GM18505 (cell line): ENCODE measurements at regions not wholly inside any gene's neighbourhood (a gene's known extent, or its start where the extent isn't known, plus 50 kb on each side); places are given as distances from the start of the nearest gene placed in this dataset.

Experiments used
- ATAC-seq: cut with Tn5 transposase; IDR thresholded peaks from one replicate; pipeline ENCODE4 v1.9.1; 2021; ENCODE audit not compliant: unreplicated experiment
- POLR2A ChIP-seq: IDR thresholded peaks from 4 replicates; pipeline ENCODE4 v1.6.1; 2011; ENCODE audit warnings: borderline replicate concordance; ENCODE audit not compliant: insufficient read depth, insufficient read length; ENCODE audit errors: extremely low read depth

DNA sequence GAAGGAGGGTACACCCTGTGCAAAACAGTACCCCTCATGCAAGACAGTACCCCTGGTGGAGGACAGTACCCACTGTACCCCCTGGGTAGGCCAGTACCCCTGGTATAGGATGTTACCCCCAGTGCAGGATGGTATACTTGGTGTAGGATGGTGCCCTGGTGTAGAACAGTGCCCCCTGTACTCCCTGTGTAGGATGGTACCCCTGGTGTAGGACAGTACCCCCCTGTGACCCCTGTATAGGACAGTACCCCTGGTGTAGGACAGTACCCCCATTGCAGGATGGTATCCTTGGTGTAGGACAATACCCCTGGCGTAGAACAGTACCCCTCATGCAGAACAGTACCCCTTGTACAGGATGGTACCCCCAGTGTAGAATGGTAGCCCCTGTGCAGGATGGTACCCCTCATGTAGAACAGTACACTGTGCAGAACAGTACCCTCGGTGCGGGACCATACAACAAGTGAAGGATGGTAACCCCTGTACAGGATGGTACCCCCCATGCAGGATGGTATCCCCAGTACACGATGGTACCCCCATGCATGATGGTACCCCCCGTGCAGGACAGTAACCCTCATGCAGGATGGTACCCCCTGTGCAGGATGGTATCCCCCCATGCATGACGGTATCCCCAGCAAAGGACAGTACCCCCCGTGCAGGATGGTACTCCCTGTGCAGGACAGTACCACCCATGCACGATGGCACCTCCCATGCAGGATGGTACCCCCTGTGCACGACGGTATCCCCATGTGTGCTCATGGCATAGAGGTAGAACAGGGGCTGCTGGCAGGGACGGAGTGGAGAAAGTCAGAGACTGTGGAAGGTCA is 248.0 kb downstream of the DCDC2C start:
- no peak for ATAC-seq
- TF ChIP-seq POLR2A = no peak

DNA sequence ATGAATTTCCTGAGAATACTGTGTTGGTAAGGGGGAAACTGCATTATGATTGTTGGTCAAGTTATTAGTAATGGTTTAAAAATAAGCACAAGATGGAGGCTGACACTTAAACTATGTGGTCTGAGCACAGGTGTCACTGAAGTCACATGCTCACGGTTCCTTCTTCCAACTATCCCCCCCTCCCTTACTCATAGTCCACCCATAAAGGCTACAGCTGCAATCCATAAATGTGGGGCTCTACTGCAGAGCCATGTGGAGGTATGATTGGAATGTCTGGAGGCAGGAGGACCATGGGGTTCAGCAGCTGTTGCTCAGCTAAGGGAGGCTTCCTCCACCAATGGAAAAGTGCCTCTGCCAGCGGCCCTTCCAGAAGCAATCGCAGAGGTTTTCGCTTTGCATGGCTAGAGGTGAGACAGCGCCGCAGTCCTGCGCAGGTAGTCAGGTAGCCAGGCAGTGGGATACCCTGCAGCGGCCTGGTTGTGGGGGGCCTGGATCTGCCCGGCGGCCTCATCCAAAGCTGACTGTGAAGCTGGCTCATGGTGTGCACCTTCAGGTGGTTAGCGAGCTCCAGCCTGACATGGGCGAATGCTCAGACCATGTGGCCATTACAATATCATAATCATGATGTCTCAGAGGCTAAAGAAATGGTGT is 249.6 kb downstream of the DCDC2C start:
- TF ChIP-seq POLR2A = no peak
- no peak for ATAC-seq

DNA sequence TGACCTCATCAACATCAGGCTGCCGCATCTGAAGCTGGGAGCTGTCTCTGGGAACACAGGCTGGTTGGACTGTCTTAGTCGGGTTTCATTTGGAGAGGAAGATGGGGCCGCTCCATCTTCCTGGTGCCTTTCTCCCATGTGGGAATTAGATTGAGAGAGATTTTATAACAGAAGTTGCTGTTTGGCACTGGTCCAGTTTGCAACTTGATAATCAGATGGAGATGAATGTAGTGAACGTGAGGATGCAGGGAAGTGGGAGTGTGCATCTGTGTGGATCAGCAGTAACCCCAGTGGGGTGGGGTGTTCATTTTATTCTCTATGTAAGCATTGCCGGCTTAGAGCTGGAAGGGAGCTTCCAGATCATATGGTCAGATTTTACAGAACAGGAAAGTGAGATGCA is 250.9 kb downstream of the DCDC2C start:
- TF ChIP-seq POLR2A = no peak
- ATAC-seq = no peak

DNA sequence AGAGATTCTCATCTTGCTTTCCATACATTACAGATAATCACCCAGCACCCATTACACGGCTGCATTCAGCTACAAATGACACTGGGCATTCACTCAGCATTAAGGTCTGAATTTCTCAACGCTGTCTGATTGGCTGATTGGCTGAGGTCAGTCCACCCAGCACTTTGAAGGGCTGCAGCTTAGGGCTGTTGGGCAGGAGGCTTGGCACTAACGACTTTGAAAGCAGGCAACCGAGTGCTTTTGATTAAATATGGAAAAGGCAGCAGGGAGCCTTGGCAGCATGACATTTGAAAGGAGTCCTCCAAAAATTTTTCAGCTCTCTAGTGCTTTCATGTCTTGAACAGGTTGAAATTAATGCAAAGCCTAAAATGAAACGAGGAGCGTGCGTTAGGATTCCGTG is 253.0 kb downstream of the DCDC2C start:
- no peak for TF ChIP-seq POLR2A

DNA sequence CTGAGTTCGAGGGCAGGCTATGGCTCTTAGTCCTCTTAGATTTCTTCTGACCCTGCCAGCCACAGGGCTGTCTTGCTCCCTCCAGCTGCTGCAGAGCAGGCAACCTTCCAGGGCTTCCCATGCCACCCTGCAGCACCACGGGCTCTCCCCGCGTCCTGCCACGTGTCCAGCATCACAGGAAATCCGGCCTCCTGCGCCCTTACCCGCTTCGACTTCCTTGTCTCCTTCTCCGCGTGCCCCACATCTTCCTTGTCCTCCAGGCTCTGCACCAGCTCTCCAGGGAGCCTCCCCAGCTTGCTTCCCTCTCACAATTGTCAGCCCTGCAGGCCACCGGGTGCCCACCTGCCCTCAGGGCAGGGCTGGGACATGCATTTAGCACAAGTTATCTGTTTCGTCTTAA is 253.5 kb downstream of the DCDC2C start:
- TF ChIP-seq POLR2A = no peak
- ATAC-seq = no peak

More for the DNA sequence above, 253.0 kb downstream of the DCDC2C start:
- no peak for ATAC-seq

DNA sequence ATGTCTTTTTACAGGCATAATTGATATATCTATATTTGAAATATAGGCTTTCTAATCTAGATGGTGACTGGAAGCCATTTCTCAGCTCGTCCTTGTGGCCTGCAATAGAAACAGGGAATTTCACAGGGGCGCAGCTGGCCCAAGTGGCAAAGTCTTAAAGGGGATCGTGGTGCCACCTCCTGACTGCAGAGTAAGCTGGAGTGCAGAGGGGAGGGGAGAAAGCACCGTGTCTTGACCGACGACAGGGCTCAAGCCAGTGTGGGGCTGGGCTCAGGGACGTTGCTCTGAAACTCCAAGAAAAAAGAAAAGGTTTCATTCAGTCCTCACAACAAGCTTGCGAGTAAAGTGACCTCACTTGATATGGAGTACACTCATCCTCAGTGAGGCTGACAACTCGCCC is 255.1 kb downstream of the DCDC2C start:
- no peak for TF ChIP-seq POLR2A
- no peak for ATAC-seq

DNA sequence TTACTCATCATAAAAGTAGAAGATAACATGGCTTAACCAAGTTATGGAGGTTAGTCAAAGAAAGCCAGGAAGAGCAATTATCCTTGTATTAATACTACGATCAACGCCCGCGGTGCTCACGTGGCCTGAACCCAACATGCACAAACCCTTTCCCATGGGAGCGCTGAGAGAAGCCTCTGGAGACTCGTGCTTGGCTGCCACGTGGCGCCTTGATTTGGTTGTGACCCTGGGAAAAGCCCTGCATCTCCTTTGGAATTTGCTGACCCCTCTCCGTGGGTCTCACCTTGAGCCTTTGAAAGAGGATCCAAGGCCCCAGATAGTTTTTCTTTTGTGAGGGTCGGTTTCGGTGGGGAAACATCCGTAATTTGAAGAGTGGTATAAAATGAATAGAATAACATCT is 255.6 kb downstream of the DCDC2C start:
- no peak for ATAC-seq
- TF ChIP-seq POLR2A = no peak

DNA sequence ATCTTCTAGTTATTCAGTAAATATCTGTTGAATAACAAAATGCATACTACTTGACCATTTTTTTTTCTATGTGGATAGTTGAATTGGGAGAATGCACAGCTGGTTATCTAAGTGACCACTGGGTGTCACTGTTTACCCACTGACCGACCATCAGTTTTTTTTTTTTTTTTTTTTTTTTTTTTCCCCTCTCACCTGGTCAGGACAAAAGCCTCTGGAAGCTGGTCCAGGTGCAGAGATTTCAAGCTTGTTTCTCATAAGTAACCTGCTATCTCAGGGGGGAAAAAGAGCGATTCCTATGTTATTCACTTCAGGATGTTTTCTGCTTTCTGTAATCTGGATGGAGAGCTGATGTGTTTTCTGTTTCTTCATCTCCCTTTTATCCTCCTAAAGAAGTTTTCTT is 256.0 kb downstream of the DCDC2C start:
- no peak for ATAC-seq
- no peak for TF ChIP-seq POLR2A

DNA sequence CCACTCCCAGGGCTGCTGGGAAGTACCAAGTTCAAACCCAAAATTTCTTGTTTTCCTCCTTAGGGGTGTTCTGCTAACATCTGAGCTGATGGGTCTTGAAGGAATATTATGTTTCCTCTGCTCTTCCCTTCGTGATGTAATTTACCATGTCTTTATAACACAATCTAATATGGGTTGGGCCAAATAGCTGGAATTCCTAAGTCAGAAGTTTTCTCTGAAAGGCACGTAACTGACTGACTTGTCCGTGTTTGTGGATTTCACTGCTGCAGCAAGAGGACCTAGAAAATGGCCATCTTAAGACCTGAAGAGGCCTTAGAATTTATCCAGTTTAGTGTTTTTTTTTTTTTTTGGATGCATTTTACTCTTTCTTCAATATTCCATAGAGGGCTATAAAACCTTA is 256.7 kb downstream of the DCDC2C start:
- ATAC-seq = no peak
- no peak for TF ChIP-seq POLR2A

DNA sequence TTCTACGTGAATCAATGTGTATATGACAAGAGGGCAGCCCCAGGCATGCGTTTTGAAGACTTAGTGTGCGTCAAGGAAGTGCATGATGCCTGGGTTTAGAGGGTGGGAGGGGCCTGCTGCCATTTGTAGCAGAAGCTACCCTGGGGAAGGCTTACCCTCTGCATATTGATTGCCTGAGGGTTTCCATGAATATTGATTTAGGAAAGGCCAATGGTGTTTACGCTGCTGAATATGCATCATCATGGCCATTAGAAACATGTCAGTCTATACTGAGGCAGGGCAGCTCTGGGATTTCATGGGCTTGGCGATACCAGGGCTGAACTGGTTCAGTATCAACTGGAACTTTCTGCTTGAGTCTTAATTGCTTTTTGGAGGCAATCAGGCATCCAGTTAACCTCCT is 259.3 kb downstream of the DCDC2C start:
- TF ChIP-seq POLR2A = no peak
- ATAC-seq = no peak

DNA sequence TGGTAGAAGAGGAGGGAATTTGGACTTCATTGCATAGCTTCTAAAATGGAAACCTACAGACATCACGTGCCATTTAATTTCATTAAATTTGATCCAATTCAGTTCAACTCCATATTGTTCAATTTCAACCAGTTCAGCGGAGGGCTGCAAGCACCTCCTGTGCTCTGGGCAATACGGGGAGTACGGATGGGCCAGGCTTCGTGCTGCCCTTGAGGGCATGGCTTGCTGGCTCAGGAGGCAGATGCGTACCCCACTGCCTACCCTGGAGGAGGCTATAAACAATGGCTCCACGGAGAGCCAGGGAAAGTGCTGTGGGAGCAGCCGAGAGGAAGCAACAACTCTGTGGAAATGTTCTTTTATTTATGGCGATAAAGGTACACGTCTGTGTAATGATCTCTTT is 261.8 kb downstream of the DCDC2C start:
- TF ChIP-seq POLR2A = no peak
- no peak for ATAC-seq

DNA sequence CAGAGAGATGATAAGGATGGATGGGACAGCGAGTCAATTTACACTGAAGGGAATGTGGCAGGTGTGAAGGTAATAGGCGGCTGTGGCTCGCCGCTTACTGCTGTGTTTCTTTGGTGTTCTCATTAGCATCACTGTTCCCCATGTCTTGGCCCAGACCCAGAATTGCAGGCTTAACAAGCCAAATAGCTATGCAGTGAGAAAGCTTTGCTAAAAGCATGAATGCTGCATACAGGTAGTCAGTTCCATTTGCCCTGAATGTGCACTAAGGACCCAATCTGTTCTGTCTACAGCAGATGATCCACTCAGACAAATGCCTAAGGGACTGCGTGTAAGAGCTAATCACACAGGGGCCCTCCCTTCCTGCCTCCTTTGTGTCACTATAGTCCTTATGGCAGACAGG is 262.6 kb downstream of the DCDC2C start:
- ATAC-seq = no peak
- TF ChIP-seq POLR2A = no peak

DNA sequence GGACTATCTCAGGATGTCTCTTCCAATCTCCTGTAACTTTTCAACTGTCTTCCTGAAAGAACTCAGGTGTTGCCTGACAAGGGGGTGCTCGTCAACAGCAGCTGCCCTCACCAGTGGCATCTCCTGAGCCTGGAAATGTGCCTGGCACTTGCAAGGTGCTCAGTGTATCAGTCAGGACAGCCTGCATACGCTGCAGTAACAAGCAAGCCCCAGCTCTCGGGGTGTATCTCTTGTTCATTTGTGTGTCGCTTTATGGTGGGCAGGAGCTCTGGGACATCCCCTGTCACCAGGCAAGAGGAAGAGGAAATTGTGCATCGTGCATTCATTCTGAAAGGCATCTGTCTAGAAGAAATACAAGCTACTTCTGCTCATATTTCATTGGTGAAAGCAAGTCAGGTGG is 263.1 kb downstream of the DCDC2C start:
- ATAC-seq = no peak
- no peak for TF ChIP-seq POLR2A

DNA sequence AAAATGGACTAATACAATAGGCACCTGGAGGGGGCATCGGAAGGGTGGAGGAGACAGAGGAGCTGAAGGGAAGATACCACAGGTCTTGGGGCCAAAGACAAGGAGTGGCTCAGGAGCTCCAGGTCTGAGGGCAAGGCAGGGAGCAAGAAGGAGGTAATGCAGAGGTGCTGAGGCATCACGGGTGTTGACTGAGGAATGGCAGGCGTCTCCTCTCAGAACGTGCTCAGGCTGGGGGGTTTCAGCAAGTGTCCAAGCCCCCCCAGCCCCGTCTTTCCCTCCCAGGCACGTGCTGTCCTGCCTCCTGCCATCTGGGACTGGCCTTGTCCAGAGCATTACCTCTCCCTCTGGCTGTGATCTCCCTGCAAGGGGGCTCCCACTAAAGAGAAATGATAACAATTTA is 265.4 kb downstream of the DCDC2C start:
- ATAC-seq = no peak
- no peak for TF ChIP-seq POLR2A
